ENCODE measurements at regions not wholly inside any gene's neighbourhood (a gene's known extent, or its start where the extent isn't known, plus 50 kb on each side); places are given as distances from the start of the nearest gene placed in this dataset. TPM values are rescaled to one million over a fixed set of nuclear protein-coding genes. Genes with fewer than 3 reads are reported as not detected.

DNA sequence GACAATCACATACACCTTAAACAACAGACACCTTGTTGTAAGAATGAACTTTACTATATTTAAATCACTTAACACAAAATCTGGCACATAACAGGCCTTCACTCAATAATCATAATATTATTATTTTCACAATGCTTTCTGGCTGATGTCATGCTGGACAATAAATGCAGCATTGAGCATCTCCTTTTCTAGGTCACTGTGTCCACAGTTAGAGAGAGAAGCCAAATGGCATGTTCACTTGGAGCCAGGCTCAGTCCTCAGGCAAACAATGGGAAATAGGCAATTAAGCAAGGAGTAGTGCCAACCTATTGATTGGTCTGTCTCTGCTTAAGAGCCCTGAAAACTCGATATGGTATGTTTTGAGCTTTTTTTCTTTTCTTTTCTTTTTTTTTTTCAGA is 50.6 kb upstream of the KLF4 start:
- Histone ChIP-seq H3K27me3 (no peaks in the 10 kb centered on the region), H3K4me1 (ENCODE audit: insufficient read depth) (no peaks in the 10 kb centered on the region), H3K9me3 (no peaks in the 10 kb centered on the region), H3K4me3 (no peak overlapping the region), H3K27ac (no peak overlapping the region), H3K36me3 (no peaks in the 10 kb centered on the region)
- DNase-seq = no peak
- 8 to 20% (median 9%) methylated on average over 1 of the region's 1 CpG for WGBS, 3 donors
- intact Hi-C loops (cut with DNase I) = no loop called here
- TF ChIP-seq POLR2A (IDR thresholded peaks at IDR 0.05) = no peak
- no peak for TF ChIP-seq CTCF (IDR thresholded peaks at IDR 0.05)
- no peak for TF ChIP-seq EP300 (IDR thresholded peaks at IDR 0.05)

- no peak overlapping the region for H3K4me3 ChIP-seq
- H3K9me3 ChIP-seq = no peaks in the 10 kb centered on the region
- 71 to 76% (median 74%) methylated on average over 10 of the region's 10 CpGs for WGBS, 3 donors
- H3K27me3 ChIP-seq = no peaks in the 10 kb centered on the region
- intact Hi-C loops (cut with DNase I) = no loop called here
- no peak overlapping the region for H3K27ac ChIP-seq
- H3K36me3 ChIP-seq = no peaks in the 10 kb centered on the region
- TF ChIP-seq EP300 (IDR thresholded peaks at IDR 0.05) (no peak), CTCF (IDR thresholded peaks at IDR 0.05) (no peak), POLR2A (IDR thresholded peaks at IDR 0.05) (no peak)
- no peak for DNase-seq
- H3K4me1 ChIP-seq (ENCODE audit: insufficient read depth) = no peaks in the 10 kb centered on the region
Observed at GRCh38 chr9:107539427-107540163, 50.0 kb upstream of the KLF4 start.

Small RNA genes lying in the stretch of these regions (small RNA-seq; reads per million reads assigned to genes)
- gene RN7SL659P = not detected
- gene RNA5SP293 = not detected
- gene RNU6-1064P = not detected
- not detected for gene RNU6-996P
